Vagina (tissue), 2 donors: ENCODE measurements at regions not wholly inside any gene's neighbourhood (a gene's known extent, or its start where the extent isn't known, plus 50 kb on each side); places are given as distances from the start of the nearest gene placed in this dataset.

Experiments used
- CTCF ChIP-seq, 3 experiments: fragments of 450-650 bp in 2 of 3; fragments of 200-600 bp in 1 of 3; sonication (generic) in 1 of 3; IDR thresholded peaks; one replicate each; pipeline ENCODE4 v1.5.1; 2017 to 2019; ENCODE audit warnings: antibody characterized with exemption in 3 of 3, mild to moderate bottlenecking in 2 of 3, moderate library complexity in 2 of 3
- POLR2A ChIP-seq, 2 donors: fragments of 450-650 bp; IDR thresholded peaks; one replicate each; pipeline ENCODE4 v1.6.1; 2017; ENCODE audit warnings: antibody characterized with exemption in 2 of 2, mild to moderate bottlenecking in 2 of 2, moderate library complexity in 2 of 2

DNA sequence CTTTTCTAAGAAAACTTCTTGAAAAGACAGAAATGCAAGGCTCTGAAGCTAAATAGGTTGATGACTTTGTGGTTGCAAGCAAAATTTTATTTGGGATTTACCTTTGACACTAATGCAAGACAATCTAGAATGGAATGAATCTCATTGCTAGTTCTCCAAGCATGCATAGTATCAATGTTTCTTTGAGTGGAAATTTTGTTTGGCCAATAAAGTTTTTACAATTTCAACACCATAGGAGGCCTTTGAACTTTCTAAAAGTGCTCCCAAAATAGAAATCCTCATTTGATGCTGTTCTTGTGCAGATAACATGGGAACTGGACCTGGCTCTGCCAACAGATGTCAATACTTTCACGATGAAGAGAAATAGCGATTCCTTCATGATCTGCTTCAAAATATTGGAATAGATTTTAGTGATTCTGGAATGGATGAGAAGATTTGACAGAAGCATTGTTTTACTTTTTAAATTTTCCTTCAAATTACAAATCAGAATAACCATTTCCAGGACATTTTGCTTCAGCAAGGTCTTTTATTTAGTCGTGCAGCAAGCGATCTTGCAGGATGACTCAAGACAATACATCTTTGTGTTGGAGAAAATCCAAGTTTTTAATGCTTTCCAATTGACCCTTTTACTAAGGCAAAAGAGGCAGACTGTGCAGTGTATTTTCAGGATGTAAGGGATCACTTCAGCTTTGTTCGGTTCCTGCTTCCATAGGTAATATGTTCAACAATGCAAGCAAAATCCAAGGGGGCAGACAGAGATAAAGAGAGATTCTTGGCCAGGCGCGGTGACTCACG lies 51.7 kb upstream of the OTUD4 start:
- TF ChIP-seq CTCF (IDR thresholded peaks at IDR 0.05) (no peak), POLR2A (IDR thresholded peaks at IDR 0.05) (no peak)
